RWPE2 (cell line): ENCODE measurements at regions not wholly inside any gene's neighbourhood (a gene's known extent, or its start where the extent isn't known, plus 50 kb on each side); places are given as distances from the start of the nearest gene placed in this dataset.

Source experiments
- ATAC-seq: fragments of 200-7000 bp; cut with Tn5 transposase; 3 replicates; pipeline ENCODE4 v1.9.1; 2021; ENCODE audit warnings: low read depth
- DNase-seq: peaks from one replicate; pipeline ENCODE4 v3.0.0-alpha.2; 2020; ENCODE audit warnings: low spot score
- H3K27ac ChIP-seq: fragments of 450-650 bp; 2 replicates; pipeline ENCODE4 v1.5.1; 2017; ENCODE audit warnings: mild to moderate bottlenecking; ENCODE audit not compliant: poor library complexity, severe bottlenecking
- H3K27me3 ChIP-seq: fragments of 250-450 bp; sonication (Bioruptor Pico); 2 replicates; pipeline ENCODE4 v1.5.1; 2021; ENCODE audit warnings: mild to moderate bottlenecking, moderate library complexity; ENCODE audit not compliant: insufficient read depth, poor library complexity, severe bottlenecking
- H3K36me3 ChIP-seq: fragments of 250-450 bp; sonication (Bioruptor Pico); 2 replicates; pipeline ENCODE4 v1.5.1; 2020; ENCODE audit warnings: low read depth, mild to moderate bottlenecking, moderate library complexity
- H3K4me1 ChIP-seq: fragments of 250-450 bp; sonication (Bioruptor Pico); 2 replicates; pipeline ENCODE4 v1.5.1; 2021; ENCODE audit warnings: mild to moderate bottlenecking, moderate library complexity; ENCODE audit not compliant: insufficient read depth, poor library complexity, severe bottlenecking
- H3K4me3 ChIP-seq: fragments of 250-450 bp; sonication (Bioruptor Pico); 2 replicates; pipeline ENCODE4 v1.5.1; 2021; ENCODE audit warnings: mild to moderate bottlenecking, moderate library complexity; ENCODE audit not compliant: severe bottlenecking
- H3K9me3 ChIP-seq: fragments of 250-450 bp; sonication (Bioruptor Pico); 2 replicates; pipeline ENCODE4 v1.5.1; 2021; ENCODE audit warnings: mild to moderate bottlenecking, moderate library complexity; ENCODE audit not compliant: severe bottlenecking
- CTCF ChIP-seq: fragments of 450-650 bp; IDR thresholded peaks from one replicate; pipeline ENCODE4 v1.5.1; 2017; ENCODE audit warnings: mild to moderate bottlenecking, moderate library complexity; ENCODE audit not compliant: poor library complexity, severe bottlenecking

GRCh38 chr20:55540486-55540885 is 464.8 kb downstream of the CBLN4 start:
- H3K9me3 ChIP-seq: no peaks in the 10 kb centered on the region
- DNase-seq (no peak), ATAC-seq (peak; percentile 63)
- peak overlapping the region; percentile 90 for H3K27ac ChIP-seq
- no peaks in the 10 kb centered on the region for H3K27me3 ChIP-seq
- no peak overlapping the region for H3K4me3 ChIP-seq
- peaks cover 46% of the 10 kb centered on the region for H3K4me1 ChIP-seq
- H3K36me3 ChIP-seq: no peaks in the 10 kb centered on the region
- TF ChIP-seq CTCF: no peak

GRCh38 chr20:55540013-55540412 is 465.3 kb downstream of the CBLN4 start:
- ATAC-seq: peak; percentile 87
- no peak for DNase-seq
- Histone ChIP-seq H3K9me3 (no peaks in the 10 kb centered on the region), H3K4me1 (peaks cover 46% of the 10 kb centered on the region), H3K4me3 (no peak overlapping the region), H3K27ac (peak overlapping the region; percentile 90), H3K36me3 (no peaks in the 10 kb centered on the region), H3K27me3 (no peaks in the 10 kb centered on the region)
- TF ChIP-seq CTCF: no peak

GRCh38 chr20:55538261-55538908 is 466.9 kb downstream of the CBLN4 start:
- Histone ChIP-seq H3K27ac (peak overlapping the region; percentile 90), H3K4me1 (peaks cover 46% of the 10 kb centered on the region), H3K9me3 (no peaks in the 10 kb centered on the region), H3K4me3 (no peak overlapping the region), H3K27me3 (no peaks in the 10 kb centered on the region), H3K36me3 (no peaks in the 10 kb centered on the region)
- ATAC-seq (peak; percentile 68), DNase-seq (no peak)
- no peak for TF ChIP-seq CTCF

GRCh38 chr20:55535366-55535765 is 470.0 kb downstream of the CBLN4 start:
- Histone ChIP-seq H3K36me3 (no peaks in the 10 kb centered on the region), H3K4me3 (no peak overlapping the region), H3K27ac (no peak overlapping the region), H3K9me3 (no peaks in the 10 kb centered on the region), H3K27me3 (no peaks in the 10 kb centered on the region), H3K4me1 (peaks cover 32% of the 10 kb centered on the region)
- ATAC-seq (no peak), DNase-seq (no peak)
- TF ChIP-seq CTCF: no peak

GRCh38 chr20:55533632-55534031 is 471.7 kb downstream of the CBLN4 start:
- no peak overlapping the region for H3K4me3 ChIP-seq
- no peaks in the 10 kb centered on the region for H3K36me3 ChIP-seq
- no peak for ATAC-seq
- H3K27me3 ChIP-seq: no peaks in the 10 kb centered on the region
- no peak for TF ChIP-seq CTCF
- H3K27ac ChIP-seq: no peak overlapping the region
- H3K9me3 ChIP-seq: no peaks in the 10 kb centered on the region
- peaks cover 15% of the 10 kb centered on the region for H3K4me1 ChIP-seq
- no peak for DNase-seq
